Epithelial cell of esophagus (primary cell): ENCODE measurements at regions not wholly inside any gene's neighbourhood (a gene's known extent, or its start where the extent isn't known, plus 50 kb on each side); places are given as distances from the start of the nearest gene placed in this dataset.
A peak's percentile ranks its signal among the peaks of the same experiment; 100 is the strongest.

Experiments used
- DNase-seq: peaks from one replicate; pipeline ENCODE4 v3.0.0; 2010; ENCODE audit warnings: low read depth
- H3K4me3 ChIP-seq: 2 replicates; pipeline ENCODE4 v1.5.1; 2011; ENCODE audit warnings: mild to moderate bottlenecking, low read length, control low read depth
- CTCF ChIP-seq: IDR thresholded peaks from 2 replicates; pipeline ENCODE4 v1.5.1; 2011; ENCODE audit warnings: low read depth, mild to moderate bottlenecking, low read length, control low read depth, inconsistent platforms; ENCODE audit not compliant: insufficient read depth; ENCODE audit errors: missing control alignments

GRCh38 chr5:3858524-3858923 is 262.9 kb downstream of the IRX1 start:
- no peak for DNase-seq
- no peak for TF ChIP-seq CTCF

GRCh38 chr5:3862906-3863305 is 267.3 kb downstream of the IRX1 start:
- peak; percentile 91 for DNase-seq
- no peak for TF ChIP-seq CTCF
- no peak overlapping the region for H3K4me3 ChIP-seq

More at GRCh38 chr5:3858524-3858923, 262.9 kb downstream of the IRX1 start:
- H3K4me3 ChIP-seq = no peak overlapping the region

GRCh38 chr5:3875144-3875543 is 279.5 kb downstream of the IRX1 start:
- no peak for TF ChIP-seq CTCF
- no peak for DNase-seq
- no peak overlapping the region for H3K4me3 ChIP-seq

GRCh38 chr5:3878267-3878666 is 282.6 kb downstream of the IRX1 start:
- no peak for TF ChIP-seq CTCF
- DNase-seq = peak; percentile 27
- no peak overlapping the region for H3K4me3 ChIP-seq

GRCh38 chr5:3883040-3883439 is 287.4 kb downstream of the IRX1 start:
- TF ChIP-seq CTCF = no peak
- no peak for DNase-seq
- H3K4me3 ChIP-seq = no peak overlapping the region

GRCh38 chr5:3886524-3887451 is 291.2 kb downstream of the IRX1 start:
- TF ChIP-seq CTCF = no peak
- peak; percentile 40 for DNase-seq

GRCh38 chr5:3888310-3888709 is 292.7 kb downstream of the IRX1 start:
- no peak for DNase-seq
- no peak overlapping the region for H3K4me3 ChIP-seq
- no peak for TF ChIP-seq CTCF

More at GRCh38 chr5:3886524-3887451, 291.2 kb downstream of the IRX1 start:
- no peak overlapping the region for H3K4me3 ChIP-seq
